H9 (cell line): ENCODE measurements at regions not wholly inside any gene's neighbourhood (a gene's known extent, or its start where the extent isn't known, plus 50 kb on each side); places are given as distances from the start of the nearest gene placed in this dataset.

Experiments used
- DNase-seq: peaks from one replicate; pipeline ENCODE4 v3.0.0-alpha.2; 2017
- H2AFZ ChIP-seq: one replicate; pipeline ENCODE4 v1.6.1; 2013; ENCODE audit warnings: mild to moderate bottlenecking, low read length, control low read depth, moderate library complexity
- H2AK5ac ChIP-seq: 2 replicates; pipeline ENCODE4 v1.6.1; 2013; ENCODE audit warnings: low read length, control low read depth, mixed read lengths; ENCODE audit not compliant: insufficient read length
- H2BK120ac ChIP-seq: one replicate; pipeline ENCODE4 v1.6.1; 2013; ENCODE audit warnings: low read depth, mild to moderate bottlenecking, low read length, control low read depth, inconsistent platforms; ENCODE audit not compliant: poor library complexity, severe bottlenecking
- H2BK12ac ChIP-seq: 2 replicates; pipeline ENCODE4 v1.6.1; 2013; ENCODE audit warnings: low read length, control low read depth, mixed read lengths, low read depth; ENCODE audit not compliant: insufficient read length
- H2BK15ac ChIP-seq: 2 replicates; pipeline ENCODE4 v1.6.1; 2013; ENCODE audit warnings: low read depth, low read length, control low read depth
- H2BK20ac ChIP-seq: one replicate; pipeline ENCODE4 v1.6.1; 2013; ENCODE audit warnings: low read depth, mild to moderate bottlenecking, low read length, control low read depth, inconsistent platforms; ENCODE audit not compliant: poor library complexity, severe bottlenecking
- H2BK5ac ChIP-seq: 2 replicates; pipeline ENCODE4 v1.6.1; 2013; ENCODE audit warnings: low read length, control low read depth, mixed read lengths; ENCODE audit not compliant: insufficient read length
- H3K14ac ChIP-seq: 2 replicates; pipeline ENCODE4 v1.6.1; 2013; ENCODE audit warnings: low read length, control low read depth; ENCODE audit not compliant: insufficient read depth
- H3K18ac ChIP-seq: 2 replicates; pipeline ENCODE4 v1.6.1; 2013; ENCODE audit warnings: low read depth, mild to moderate bottlenecking, mixed read lengths, low read length, control low read depth; ENCODE audit not compliant: insufficient read length
- H3K23ac ChIP-seq: 2 replicates; pipeline ENCODE4 v1.6.1; 2013; ENCODE audit warnings: low read length, control low read depth, mixed read lengths, low read depth; ENCODE audit not compliant: insufficient read length
- H3K23me2 ChIP-seq: 2 replicates; pipeline ENCODE4 v1.6.1; 2013; ENCODE audit warnings: low read depth, mild to moderate bottlenecking, mixed read lengths, low read length, control low read depth; ENCODE audit not compliant: insufficient read length, poor library complexity, severe bottlenecking
- H3K27ac ChIP-seq: 2 replicates; pipeline ENCODE4 v1.5.1; 2013; ENCODE audit warnings: low read length, control low read depth, mixed read lengths, low read depth; ENCODE audit not compliant: insufficient read length
- H3K27me3 ChIP-seq: 2 replicates; pipeline ENCODE4 v1.6.1; 2013; ENCODE audit warnings: low read length, control low read depth, inconsistent platforms; ENCODE audit not compliant: insufficient read depth
- H3K4ac ChIP-seq: 2 replicates; pipeline ENCODE4 v1.6.1; 2013; ENCODE audit warnings: low read depth, mild to moderate bottlenecking, control low read depth, inconsistent platforms, low read length, moderate library complexity
- H3K4me1 ChIP-seq: 2 replicates; pipeline ENCODE4 v1.6.1; 2013; ENCODE audit warnings: low read length, control low read depth, inconsistent platforms; ENCODE audit not compliant: insufficient read depth
- H3K4me2 ChIP-seq: 2 replicates; pipeline ENCODE4 v1.6.1; 2013; ENCODE audit warnings: low read length, control low read depth, mixed read lengths; ENCODE audit not compliant: insufficient read length, insufficient read depth
- H3K56ac ChIP-seq: 2 replicates; pipeline ENCODE4 v1.6.1; 2013; ENCODE audit warnings: low read depth, mild to moderate bottlenecking, mixed read lengths, low read length, control low read depth; ENCODE audit not compliant: insufficient read length
- H3K79me1 ChIP-seq: 2 replicates; pipeline ENCODE4 v1.6.1; 2013; ENCODE audit warnings: low read depth, mild to moderate bottlenecking, moderate library complexity, low read length, control low read depth, inconsistent platforms; ENCODE audit not compliant: insufficient read depth, poor library complexity, severe bottlenecking
- H3K79me2 ChIP-seq: 2 replicates; pipeline ENCODE4 v1.6.1; 2013; ENCODE audit warnings: low read length, control low read depth, inconsistent platforms; ENCODE audit not compliant: insufficient read depth
- H3K9ac ChIP-seq: 2 replicates; pipeline ENCODE4 v1.6.1; 2013; ENCODE audit warnings: low read length, control low read depth, mixed read lengths; ENCODE audit not compliant: insufficient read length; ENCODE audit errors: extremely low read depth
- H3K9me3 ChIP-seq: one replicate; pipeline ENCODE4 v1.6.1; 2013; ENCODE audit warnings: low read depth, low read length, inconsistent platforms; ENCODE audit not compliant: control insufficient read depth
- H3T11ph ChIP-seq: one replicate; pipeline ENCODE4 v1.6.1; 2013; ENCODE audit warnings: mild to moderate bottlenecking, low read length, control low read depth, inconsistent platforms
- H4K20me1 ChIP-seq: one replicate; pipeline ENCODE4 v1.6.1; 2013; ENCODE audit not compliant: control insufficient read depth, insufficient read length, insufficient read depth
- H4K5ac ChIP-seq: 2 replicates; pipeline ENCODE4 v1.6.1; 2013; ENCODE audit warnings: low read depth, mild to moderate bottlenecking, mixed read lengths, low read length, control low read depth; ENCODE audit not compliant: insufficient read length
- H4K8ac ChIP-seq: replicated peaks from 2 replicates; pipeline ENCODE4 v1.6.1; 2013; ENCODE audit warnings: low read length, control low read depth, mixed read lengths, low read depth; ENCODE audit not compliant: insufficient read length
- H4K91ac ChIP-seq: 2 replicates; pipeline ENCODE4 v1.6.1; 2013; ENCODE audit warnings: low read depth, mild to moderate bottlenecking, moderate library complexity, mixed read lengths, low read length, control low read depth; ENCODE audit not compliant: insufficient read length
- H3K27ac Mint-ChIP-seq, 3 experiments: 2 replicates in 2 of 3; 3 replicates in 1 of 3; pipeline ENCODE4 v1.8.0; 2020 to 2021; ENCODE audit warnings: mixed read lengths in 3 of 3, mild to moderate bottlenecking in 1 of 3, moderate library complexity in 1 of 3
- H3K27me3 Mint-ChIP-seq: 2 replicates; pipeline ENCODE4 v1.8.0; 2021; ENCODE audit warnings: low read depth, mild to moderate bottlenecking, moderate library complexity, mixed read lengths
- H3K36me3 Mint-ChIP-seq, 3 experiments: 2 replicates in 2 of 3; 3 replicates in 1 of 3; pipeline ENCODE4 v1.8.0; 2020 to 2021; ENCODE audit warnings: low read depth in 3 of 3, mixed read lengths in 3 of 3; ENCODE audit not compliant: insufficient read depth in 1 of 3
- H3K4me1 Mint-ChIP-seq, 2 experiments: 2 replicates each; pipeline ENCODE4 v1.8.0; 2020; ENCODE audit warnings: mixed read lengths in 2 of 2
- H3K4me3 Mint-ChIP-seq, 2 experiments: 2 replicates in 1 of 2; 3 replicates in 1 of 2; pipeline ENCODE4 v1.8.0; 2020 to 2021; ENCODE audit warnings: mild to moderate bottlenecking in 2 of 2, mixed read lengths in 2 of 2, moderate library complexity in 1 of 2
- H3K9me3 Mint-ChIP-seq, 2 experiments: 2 replicates in 1 of 2; 3 replicates in 1 of 2; pipeline ENCODE4 v1.8.0; 2020; ENCODE audit warnings: mild to moderate bottlenecking in 2 of 2, mixed read lengths in 2 of 2, moderate library complexity in 1 of 2
- CTCF ChIP-seq: fragments of 200-600 bp; sonication (generic); conservative IDR thresholded peaks from 3 replicates; pipeline ENCODE4 v1.8.0; 2021; ENCODE audit warnings: antibody characterized with exemption, mild to moderate bottlenecking
- WGBS: extraction: QIAGEN DNeasy Blood & Tissue Kit; methylation state at CpG from one replicate; pipeline ENCODE4 v1.1.7; 2013; ENCODE audit warnings: missing lambda C conversion rate, low lambda C conversion rate, mixed read lengths; ENCODE audit not compliant: insufficient read length; ENCODE audit errors: extremely low coverage; 5-methylcytosine and 5-hydroxymethylcytosine counted together

DNA sequence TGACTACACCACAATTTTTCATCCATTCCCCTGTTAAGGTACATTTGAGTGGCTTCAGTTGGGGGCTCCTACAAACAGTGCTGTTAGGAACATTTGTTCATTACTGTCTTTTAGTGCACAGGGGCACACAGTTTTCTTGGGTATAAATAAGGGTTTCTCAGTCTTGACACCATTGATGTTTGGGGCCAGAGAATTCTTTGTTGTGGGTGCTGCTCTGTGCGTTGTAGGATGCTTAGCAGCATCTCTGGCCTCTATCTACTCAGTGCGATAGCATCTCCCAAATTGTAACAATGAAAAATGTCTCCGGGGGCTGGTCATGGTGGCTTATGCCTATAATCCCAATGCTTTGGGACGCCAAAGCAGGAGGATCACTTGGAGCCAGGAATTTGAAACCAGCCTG lies 153.0 kb upstream of the MYL2 start:
- Histone ChIP-seq H2AK5ac (no peak overlapping the region), H3K14ac (no peak overlapping the region), H3K27me3 (no peaks in the 10 kb centered on the region; the same call in 1 of the 2 replicates), H2BK20ac (no peak overlapping the region), H3K9ac (no peak overlapping the region), H4K8ac (no peak overlapping the region), H3K56ac (no peak overlapping the region), H2AFZ (no peak overlapping the region), H3K27ac (no peak overlapping the region), H3K23ac (no peak overlapping the region), H3T11ph (no peak overlapping the region), H3K4me2 (no peak overlapping the region), H3K18ac (no peak overlapping the region), H4K5ac (no peak overlapping the region), H3K9me3 (no peaks in the 10 kb centered on the region), H3K79me1 (peaks cover 3% of the 10 kb centered on the region), H4K91ac (no peak overlapping the region), H2BK15ac (no peak overlapping the region), H2BK120ac (no peak overlapping the region), H3K79me2 (no peaks in the 10 kb centered on the region; the same call in 1 of the 2 replicates), H4K20me1 (peaks cover 3% of the 10 kb centered on the region), H2BK5ac (no peak overlapping the region), H3K23me2 (no peaks in the 10 kb centered on the region), H3K4ac (no peak overlapping the region), H2BK12ac (no peak overlapping the region), H3K4me1 (no peaks in the 10 kb centered on the region; the same call in 1 of the 2 replicates)
- no peak for TF ChIP-seq CTCF
- Mint-ChIP-seq H3K36me3 (no peaks in the 10 kb centered on the region; a peak in 2 of 7 replicates), H3K27ac (0 out of 7 replicates have a peak overlapping the region, but pooled peaks of 1 of the 3 experiments have one; percentile 31), H3K27me3 (no peaks in the 10 kb centered on the region; the same call in 1 of the 2 replicates), H3K9me3 (no peaks in the 10 kb centered on the region), H3K4me1 (peaks cover 27 to 53% of the 10 kb centered on the region in 2 experiments), H3K4me3 (no peak overlapping the region)
- DNase-seq, result no peak
- WGBS, result no CpG with 5 or more reads among the region's 4 CpGs
